ENCODE measurements at regions not wholly inside any gene's neighbourhood (a gene's known extent, or its start where the extent isn't known, plus 50 kb on each side); places are given as distances from the start of the nearest gene placed in this dataset.

- TF ChIP-seq STAT3 (IDR thresholded peaks at IDR 0.05; ENCODE audit: low read depth, low read length) (no peak), REST (IDR thresholded peaks at IDR 0.05; ENCODE audit: low read depth, low read length) (no peak), CREB1 (IDR thresholded peaks at IDR 0.05; ENCODE audit: low read depth) (no peak), SREBF1 (IDR thresholded peaks at IDR 0.05; ENCODE audit: low read length) (no peak), E2F4 (IDR thresholded peaks at IDR 0.05; ENCODE audit: low read depth, low read length) (no peak), GABPA (IDR thresholded peaks at IDR 0.05; ENCODE audit: low read depth) (no peak), NRF1 (conservative IDR thresholded peaks at IDR 0.05; ENCODE audit: low read depth, low read length) (no peak)
Observed at GRCh38 chr2:62596061-62596921, 90.3 kb upstream of the TMEM17 start (continued).

- no peak for ATAC-seq
- POLR2A ChIA-PET: no interaction called here
- TF ChIP-seq NR2C2 (IDR thresholded peaks at IDR 0.05; ENCODE audit: borderline replicate concordance, control insufficient read depth, insufficient read length, low read depth): no peak
- TF ChIP-seq CHD2 (IDR thresholded peaks at IDR 0.05; ENCODE audit: borderline replicate concordance, low read depth, low read length): no peak
- TF ChIP-seq CREM (IDR thresholded peaks at IDR 0.05; ENCODE audit: low read depth): no peak
- TF ChIP-seq ZNF592 (IDR thresholded peaks at IDR 0.05): no peak
- no peak for TF ChIP-seq USF2 (IDR thresholded peaks at IDR 0.05; ENCODE audit: borderline replicate concordance, low read depth, low read length)
Observed at GRCh38 chr2:62595474-62595873, 89.5 kb upstream of the TMEM17 start.

More at GRCh38 chr2:62595474-62595873, 89.5 kb upstream of the TMEM17 start:
- intact Hi-C loops (cut with micrococcal nuclease; ENCODE audit: unreplicated experiment): no loop called here
- Histone ChIP-seq H4K20me1 (ENCODE audit: control insufficient read depth, insufficient read depth) (no peaks in the 10 kb centered on the region), H3K9ac (ENCODE audit: control insufficient read depth, insufficient read depth, low read length) (no peak overlapping the region), H3K9me3 (replicated peaks; ENCODE audit: control insufficient read depth, insufficient read depth, low read length) (no peaks in the 10 kb centered on the region; the same call in 1 of the 3 replicates), H2AFZ (ENCODE audit: control insufficient read depth, low read depth, low read length) (no peak overlapping the region), H3K36me3 (ENCODE audit: control insufficient read depth in 2 of 2, insufficient read depth in 2 of 2, low read length in 1 of 2) (no peaks in the 10 kb centered on the region), H3K4me3 (no peak overlapping the region), H3K4me2 (ENCODE audit: control insufficient read depth, insufficient read depth) (no peak overlapping the region), H3K27me3 (replicated peaks in 1 of 2; ENCODE audit: control insufficient read depth in 2 of 2, insufficient read depth in 2 of 2, low read length in 1 of 2) (no peaks in the 10 kb centered on the region), H3K27ac (ENCODE audit: control insufficient read depth, insufficient read depth) (no peak overlapping the region), H3K79me2 (ENCODE audit: control insufficient read depth, insufficient read depth, low read length) (no peaks in the 10 kb centered on the region), H3K4me1 (ENCODE audit: control insufficient read depth, insufficient read depth, low read length) (peaks cover 4% of the 10 kb centered on the region; the same call in 1 of the 2 replicates)
- no peak for FAIRE-seq
- 46% methylated on average over 3 of the region's 3 CpGs for WGBS (ENCODE audit: insufficient coverage, insufficient replicate concordance, low lambda C conversion rate, missing lambda C conversion rate)
- no TSS peak for BruUV-seq (replicated peaks)
- RAD21 ChIA-PET (ENCODE audit: unreplicated experiment): interaction anchor here (1.0 kb wide), 1 partner anchor 113 kb away, joined by 4 read pairs; no protein-coding TSS in a partner anchor
- SMC1A ChIA-PET (ENCODE audit: uncharacterized antibody, unreplicated experiment): interaction anchor here (1.0 kb wide), 1 partner anchor 202 kb away, joined by 3 read pairs; no protein-coding TSS in a partner anchor
- in situ Hi-C loops (cut with MboI): no loop called here
- CTCF ChIA-PET: interaction anchor here (1.0 kb wide), 1 partner anchor 96 kb away, joined by 3 read pairs; no protein-coding TSS in a partner anchor
- DNase-seq (ENCODE audit: low read depth, low spot score): no peak

All from GM12878 (cell line).